ENCODE measurements at regions not wholly inside any gene's neighbourhood (a gene's known extent, or its start where the extent isn't known, plus 50 kb on each side); places are given as distances from the start of the nearest gene placed in this dataset.

GRCh38 chr3:170766253-170766652 is 103.7 kb downstream of the RPL22L1 start:
- no peak for TF ChIP-seq CTCF (IDR thresholded peaks at IDR 0.05; ENCODE audit: extremely low read depth, insufficient read depth, missing control alignments)
- in situ Hi-C loops (cut with MboI; ENCODE audit: low pct_unique_long_range_greater_than_20kb, low sequenced_read_pairs, unreplicated experiment), result no loop called here

GRCh38 chr3:170765419-170766078 is 104.4 kb downstream of the RPL22L1 start:
- TF ChIP-seq CTCF (IDR thresholded peaks at IDR 0.05; ENCODE audit: extremely low read depth, insufficient read depth, missing control alignments), result no peak
- in situ Hi-C loops (cut with MboI; ENCODE audit: low pct_unique_long_range_greater_than_20kb, low sequenced_read_pairs, unreplicated experiment), result no loop called here
- no peak for DNase-seq (ENCODE audit: low spot score)

More at GRCh38 chr3:170766253-170766652, 103.7 kb downstream of the RPL22L1 start:
- DNase-seq (ENCODE audit: low spot score), result no peak

GRCh38 chr3:170764017-170764416 is 106.0 kb downstream of the RPL22L1 start:
- TF ChIP-seq CTCF (IDR thresholded peaks at IDR 0.05; ENCODE audit: extremely low read depth, insufficient read depth, missing control alignments), result no peak
- in situ Hi-C loops (cut with MboI; ENCODE audit: low pct_unique_long_range_greater_than_20kb, low sequenced_read_pairs, unreplicated experiment), result no loop called here
- no peak for DNase-seq (ENCODE audit: low spot score)

- TF ChIP-seq CTCF (IDR thresholded peaks at IDR 0.05; ENCODE audit: extremely low read depth, insufficient read depth, missing control alignments), result no peak
- DNase-seq (ENCODE audit: low spot score), result no peak
- in situ Hi-C loops (cut with MboI; ENCODE audit: low pct_unique_long_range_greater_than_20kb, low sequenced_read_pairs, unreplicated experiment), result no loop called here
Observed at GRCh38 chr3:170762064-170762463, 107.9 kb downstream of the RPL22L1 start.

GRCh38 chr3:170761103-170761502 is 108.9 kb downstream of the RPL22L1 start:
- no peak for DNase-seq (ENCODE audit: low spot score)
- in situ Hi-C loops (cut with MboI; ENCODE audit: low pct_unique_long_range_greater_than_20kb, low sequenced_read_pairs, unreplicated experiment), result no loop called here
- TF ChIP-seq CTCF (IDR thresholded peaks at IDR 0.05; ENCODE audit: extremely low read depth, insufficient read depth, missing control alignments), result no peak

GRCh38 chr3:170760174-170760526 is 109.8 kb downstream of the RPL22L1 start:
- in situ Hi-C loops (cut with MboI; ENCODE audit: low pct_unique_long_range_greater_than_20kb, low sequenced_read_pairs, unreplicated experiment), result no loop called here
- no peak for TF ChIP-seq CTCF (IDR thresholded peaks at IDR 0.05; ENCODE audit: extremely low read depth, insufficient read depth, missing control alignments)
- DNase-seq (ENCODE audit: low spot score), result no peak
